Parathyroid adenoma (tissue), 2 donors: ENCODE measurements at regions not wholly inside any gene's neighbourhood (a gene's known extent, or its start where the extent isn't known, plus 50 kb on each side); places are given as distances from the start of the nearest gene placed in this dataset.
"Not testable (repeated sequence)": the region's sequence is repeated elsewhere in the genome, so short reads cannot be mapped to it uniquely, and the experiment has no call there.

Experiments
- H2AFZ ChIP-seq: fragments of 300-600 bp; sonication (generic); one replicate; pipeline ENCODE4 v1.7.0; 2017; ENCODE audit warnings: antibody characterized with exemption, mild to moderate bottlenecking
- H3K27ac ChIP-seq: fragments of 300-600 bp; sonication (generic); one replicate; pipeline ENCODE4 v1.7.0; 2017
- H3K27me3 ChIP-seq: fragments of 300-600 bp; sonication (generic); one replicate; pipeline ENCODE4 v1.7.0; 2017; ENCODE audit warnings: low read length; ENCODE audit not compliant: control insufficient read depth, insufficient read depth
- H3K36me3 ChIP-seq: fragments of 300-600 bp; sonication (generic); one replicate; pipeline ENCODE4 v1.7.0; 2017; ENCODE audit warnings: low read length; ENCODE audit not compliant: control insufficient read depth, insufficient read depth
- H3K4me1 ChIP-seq: fragments of 300-600 bp; sonication (generic); one replicate; pipeline ENCODE4 v1.7.0; 2017; ENCODE audit warnings: control low read depth
- H3K4me2 ChIP-seq: fragments of 300-600 bp; sonication (generic); one replicate; pipeline ENCODE4 v1.7.0; 2017; ENCODE audit warnings: low read length
- H3K4me3 ChIP-seq: fragments of 300-600 bp; sonication (generic); one replicate; pipeline ENCODE4 v1.7.0; 2017; ENCODE audit warnings: low read depth, low read length
- H3K79me2 ChIP-seq: fragments of 300-600 bp; sonication (generic); one replicate; pipeline ENCODE4 v1.7.0; 2017; ENCODE audit warnings: control low read depth
- H3K9ac ChIP-seq: fragments of 300-600 bp; sonication (generic); one replicate; pipeline ENCODE4 v1.7.0; 2017; ENCODE audit warnings: mild to moderate bottlenecking
- H3K9me3 ChIP-seq: fragments of 300-600 bp; sonication (generic); one replicate; pipeline ENCODE4 v1.7.0; 2017; ENCODE audit warnings: low read length; ENCODE audit not compliant: control insufficient read depth
- TF ChIP-seq, protein P1 (sequence below): fragments of 300-600 bp; sonication (generic); IDR thresholded peaks from one replicate; pipeline ENCODE4 v1.7.0; 2017; ENCODE audit warnings: antibody characterized with exemption, mild to moderate bottlenecking
- donor health status: primary hyperparathyroidism.

- Histone ChIP-seq H3K27me3 (no peaks in the 10 kb centered on the region), H3K4me3 (no peak overlapping the region), H2AFZ (no peak overlapping the region), H3K9ac (no peak overlapping the region), H3K4me1 (no peaks in the 10 kb centered on the region), H3K9me3 (no peaks in the 10 kb centered on the region), H3K79me2 (no peaks in the 10 kb centered on the region), H3K4me2 (no peak overlapping the region), H3K36me3 (no peaks in the 10 kb centered on the region), H3K27ac (no peak overlapping the region)
- TF ChIP-seq, protein P1, sequence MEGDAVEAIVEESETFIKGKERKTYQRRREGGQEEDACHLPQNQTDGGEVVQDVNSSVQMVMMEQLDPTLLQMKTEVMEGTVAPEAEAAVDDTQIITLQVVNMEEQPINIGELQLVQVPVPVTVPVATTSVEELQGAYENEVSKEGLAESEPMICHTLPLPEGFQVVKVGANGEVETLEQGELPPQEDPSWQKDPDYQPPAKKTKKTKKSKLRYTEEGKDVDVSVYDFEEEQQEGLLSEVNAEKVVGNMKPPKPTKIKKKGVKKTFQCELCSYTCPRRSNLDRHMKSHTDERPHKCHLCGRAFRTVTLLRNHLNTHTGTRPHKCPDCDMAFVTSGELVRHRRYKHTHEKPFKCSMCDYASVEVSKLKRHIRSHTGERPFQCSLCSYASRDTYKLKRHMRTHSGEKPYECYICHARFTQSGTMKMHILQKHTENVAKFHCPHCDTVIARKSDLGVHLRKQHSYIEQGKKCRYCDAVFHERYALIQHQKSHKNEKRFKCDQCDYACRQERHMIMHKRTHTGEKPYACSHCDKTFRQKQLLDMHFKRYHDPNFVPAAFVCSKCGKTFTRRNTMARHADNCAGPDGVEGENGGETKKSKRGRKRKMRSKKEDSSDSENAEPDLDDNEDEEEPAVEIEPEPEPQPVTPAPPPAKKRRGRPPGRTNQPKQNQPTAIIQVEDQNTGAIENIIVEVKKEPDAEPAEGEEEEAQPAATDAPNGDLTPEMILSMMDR: no peak
Measured at GRCh38 chr16:5302372-5303114, 204.9 kb upstream of the EEF2KMT start.

GRCh38 chr16:5298202-5298601 lies 200.6 kb upstream of the EEF2KMT start:
- no peaks in the 10 kb centered on the region for H3K4me1 ChIP-seq
- H3K4me2 ChIP-seq: no peak overlapping the region
- no peak overlapping the region for H3K27ac ChIP-seq
- H2AFZ ChIP-seq: no peak overlapping the region
- TF ChIP-seq, protein P1: no peak
- no peaks in the 10 kb centered on the region for H3K27me3 ChIP-seq
- no peaks in the 10 kb centered on the region for H3K36me3 ChIP-seq
- no peaks in the 10 kb centered on the region for H3K79me2 ChIP-seq
- no peak overlapping the region for H3K9ac ChIP-seq
- no peak overlapping the region for H3K4me3 ChIP-seq
- no peaks in the 10 kb centered on the region for H3K9me3 ChIP-seq

DNA sequence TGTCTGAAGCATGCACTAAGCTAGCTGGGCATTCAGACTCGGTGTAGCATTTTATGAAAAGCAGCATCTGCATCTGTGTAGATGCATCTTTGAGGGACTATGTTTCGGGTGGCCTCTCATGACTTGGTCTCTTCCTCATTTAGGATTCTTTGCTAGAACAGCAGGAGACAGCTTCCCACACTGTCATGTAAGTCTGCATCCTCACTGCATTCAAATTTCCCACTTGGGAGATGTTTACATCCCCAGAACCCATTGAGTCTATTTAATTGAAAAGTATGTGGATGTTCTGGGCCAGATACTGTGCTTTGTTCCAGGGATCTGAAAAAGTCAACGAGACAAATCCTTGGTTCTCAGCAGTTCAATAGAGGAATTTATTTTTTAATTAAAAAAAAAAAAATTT lies 198.6 kb upstream of the EEF2KMT start:
- Histone ChIP-seq H3K4me2 (no peak overlapping the region), H2AFZ (no peak overlapping the region), H3K4me3 (no peak overlapping the region), H3K9ac (no peak overlapping the region), H3K27ac (no peak overlapping the region), H3K27me3 (no peaks in the 10 kb centered on the region), H3K36me3 (no peaks in the 10 kb centered on the region), H3K4me1 (no peaks in the 10 kb centered on the region), H3K9me3 (no peaks in the 10 kb centered on the region), H3K79me2 (no peaks in the 10 kb centered on the region)
- TF ChIP-seq, protein P1: no peak

- H3K27ac ChIP-seq, H3K36me3 ChIP-seq, H3K4me3 ChIP-seq, H3K4me1 ChIP-seq, H2AFZ ChIP-seq, H3K79me2 ChIP-seq, H3K9ac ChIP-seq, H3K4me2 ChIP-seq, H3K27me3 ChIP-seq, H3K9me3 ChIP-seq: not testable (repeated sequence)
Measured at GRCh38 chr16:5295304-5295703, 197.7 kb upstream of the EEF2KMT start.

DNA sequence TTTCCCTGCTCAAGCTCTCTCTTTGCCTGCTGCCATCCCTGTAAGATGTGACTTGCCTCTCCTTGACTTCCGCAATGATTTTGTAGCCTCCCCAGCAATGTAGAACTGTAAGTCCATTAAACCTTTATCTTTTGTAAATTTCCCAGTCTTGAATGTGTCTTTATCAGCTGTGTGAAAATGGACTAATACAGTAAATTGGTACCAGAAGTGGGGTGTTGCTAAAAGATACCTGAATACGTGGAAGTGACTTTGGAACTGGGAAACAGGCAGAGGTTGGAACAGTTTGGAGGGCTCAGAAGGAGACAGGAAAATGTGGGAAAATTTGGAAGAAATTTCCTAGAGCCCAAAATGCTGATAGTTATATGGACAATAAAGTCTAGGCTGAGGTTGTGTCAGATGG lies 184.6 kb upstream of the EEF2KMT start:
- not testable (repeated sequence) for H3K9ac ChIP-seq, H3K36me3 ChIP-seq, H3K4me1 ChIP-seq, H3K4me3 ChIP-seq, H3K27me3 ChIP-seq, H3K79me2 ChIP-seq, H3K27ac ChIP-seq, H2AFZ ChIP-seq, H3K4me2 ChIP-seq, H3K9me3 ChIP-seq

- no peaks in the 10 kb centered on the region for H3K36me3 ChIP-seq
- H3K4me1 ChIP-seq: no peaks in the 10 kb centered on the region
- no peak overlapping the region for H3K4me2 ChIP-seq
- no peaks in the 10 kb centered on the region for H3K9me3 ChIP-seq
- no peak overlapping the region for H3K9ac ChIP-seq
- no peak overlapping the region for H3K4me3 ChIP-seq
- TF ChIP-seq, protein P1: no peak
- H3K27me3 ChIP-seq: no peaks in the 10 kb centered on the region
- no peak overlapping the region for H3K27ac ChIP-seq
- no peaks in the 10 kb centered on the region for H3K79me2 ChIP-seq
- H2AFZ ChIP-seq: no peak overlapping the region
Measured at GRCh38 chr16:5257462-5257861, 159.9 kb upstream of the EEF2KMT start.
